C4-2B (cell line): ENCODE measurements at regions not wholly inside any gene's neighbourhood (a gene's known extent, or its start where the extent isn't known, plus 50 kb on each side); places are given as distances from the start of the nearest gene placed in this dataset.

Experiments used
- CTCF ChIP-seq: fragments of 450-650 bp; conservative IDR thresholded peaks from 2 replicates; pipeline ENCODE4 v1.5.1; 2017; ENCODE audit warnings: mild to moderate bottlenecking
- ZFX ChIP-seq: fragments of 450-650 bp; IDR thresholded peaks from 2 replicates; pipeline ENCODE4 v1.6.1; 2017

GRCh38 chr6:81854474-81854873, 102.0 kb upstream of the TENT5A start:
- TF ChIP-seq CTCF (no peak), ZFX (no peak)
